Choroid plexus epithelial cell (primary cell): ENCODE measurements at regions not wholly inside any gene's neighbourhood (a gene's known extent, or its start where the extent isn't known, plus 50 kb on each side); places are given as distances from the start of the nearest gene placed in this dataset.

Experiments
- DNase-seq: peaks from one replicate; pipeline ENCODE4 v3.0.0-alpha.2; 2010; ENCODE audit warnings: low read depth
- H3K4me3 ChIP-seq: 2 replicates; pipeline ENCODE4 v1.5.1; 2011; ENCODE audit warnings: low read depth, mild to moderate bottlenecking, control low read depth, low read length, moderate library complexity
- CTCF ChIP-seq: conservative IDR thresholded peaks from 2 replicates; pipeline ENCODE4 v1.5.1; 2011; ENCODE audit warnings: low read depth, mild to moderate bottlenecking, control low read depth, inconsistent platforms, low read length, moderate library complexity

DNA sequence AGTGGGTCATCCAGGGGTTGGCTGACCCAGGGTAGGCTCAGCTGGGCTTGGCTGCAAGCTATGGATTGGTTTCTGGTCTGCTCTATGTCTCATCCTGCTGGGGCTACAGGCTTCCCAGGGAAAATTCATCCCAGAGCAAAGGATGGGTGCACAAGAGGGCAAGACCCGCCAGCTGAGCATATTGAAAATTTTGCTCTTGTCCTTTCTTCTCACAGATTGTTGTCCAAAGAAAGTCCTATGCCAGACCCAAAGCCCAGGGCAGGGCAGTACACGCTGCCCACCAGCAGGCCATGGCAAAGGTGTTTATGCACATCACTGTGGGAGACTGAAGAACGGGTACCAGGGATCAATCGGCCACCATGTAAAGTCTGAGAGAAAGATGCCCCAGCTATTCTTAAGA, 95.3 kb upstream of the PARP11 start:
- no peak for DNase-seq
- H3K4me3 ChIP-seq, result no peak overlapping the region
- no peak for TF ChIP-seq CTCF

- no peak overlapping the region for H3K4me3 ChIP-seq
Observed at GRCh38 chr12:3967556-3968160, 94.5 kb upstream of the PARP11 start.

DNA sequence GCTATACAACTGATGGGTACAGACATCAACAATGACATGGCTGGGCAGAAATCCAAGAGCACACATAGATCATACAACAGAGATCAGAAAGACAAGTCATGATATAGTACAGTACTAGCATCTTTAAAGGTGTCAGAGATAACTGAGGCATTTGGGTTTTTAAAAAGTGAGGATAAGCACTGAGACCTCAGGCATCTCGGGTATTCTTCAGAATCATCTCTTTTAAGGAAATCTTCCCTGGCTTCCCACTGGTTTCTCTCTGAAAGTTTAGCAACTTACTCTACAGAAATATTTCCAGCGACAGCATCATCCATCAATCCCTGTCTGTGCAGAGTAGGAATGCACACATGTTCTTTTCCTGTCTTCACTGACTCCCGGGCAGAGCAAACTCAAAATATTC, 93.2 kb upstream of the PARP11 start:
- H3K4me3 ChIP-seq, result no peak overlapping the region
- DNase-seq, result no peak
- no peak for TF ChIP-seq CTCF

More at GRCh38 chr12:3967556-3968160, 94.5 kb upstream of the PARP11 start:
- no peak for DNase-seq
- TF ChIP-seq CTCF, result no peak

- no peak for DNase-seq
- TF ChIP-seq CTCF, result no peak
- no peak overlapping the region for H3K4me3 ChIP-seq
Observed at GRCh38 chr12:3965046-3965445, 91.8 kb upstream of the PARP11 start.

DNA sequence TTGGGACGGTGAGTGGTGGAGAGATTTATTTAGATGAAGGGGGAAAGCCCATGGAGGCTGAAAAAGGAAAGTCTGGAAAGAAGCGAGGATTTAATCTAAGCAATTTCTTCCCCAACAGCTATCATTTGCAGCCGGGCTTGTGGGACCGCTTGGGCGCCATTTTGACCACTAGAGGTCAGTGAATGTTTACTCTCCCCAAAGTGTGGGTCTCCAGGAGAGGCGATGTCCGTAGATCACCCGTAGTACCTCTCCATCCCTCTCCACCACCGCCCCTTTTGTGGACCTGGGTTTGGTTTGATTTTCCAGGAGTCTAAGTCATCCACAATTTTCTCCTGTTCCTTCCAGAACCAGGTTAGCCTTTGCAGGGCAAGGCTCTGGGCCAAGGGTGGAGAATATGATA, 91.2 kb upstream of the PARP11 start:
- TF ChIP-seq CTCF, result no peak
- H3K4me3 ChIP-seq, result no peak overlapping the region
- no peak for DNase-seq

DNA sequence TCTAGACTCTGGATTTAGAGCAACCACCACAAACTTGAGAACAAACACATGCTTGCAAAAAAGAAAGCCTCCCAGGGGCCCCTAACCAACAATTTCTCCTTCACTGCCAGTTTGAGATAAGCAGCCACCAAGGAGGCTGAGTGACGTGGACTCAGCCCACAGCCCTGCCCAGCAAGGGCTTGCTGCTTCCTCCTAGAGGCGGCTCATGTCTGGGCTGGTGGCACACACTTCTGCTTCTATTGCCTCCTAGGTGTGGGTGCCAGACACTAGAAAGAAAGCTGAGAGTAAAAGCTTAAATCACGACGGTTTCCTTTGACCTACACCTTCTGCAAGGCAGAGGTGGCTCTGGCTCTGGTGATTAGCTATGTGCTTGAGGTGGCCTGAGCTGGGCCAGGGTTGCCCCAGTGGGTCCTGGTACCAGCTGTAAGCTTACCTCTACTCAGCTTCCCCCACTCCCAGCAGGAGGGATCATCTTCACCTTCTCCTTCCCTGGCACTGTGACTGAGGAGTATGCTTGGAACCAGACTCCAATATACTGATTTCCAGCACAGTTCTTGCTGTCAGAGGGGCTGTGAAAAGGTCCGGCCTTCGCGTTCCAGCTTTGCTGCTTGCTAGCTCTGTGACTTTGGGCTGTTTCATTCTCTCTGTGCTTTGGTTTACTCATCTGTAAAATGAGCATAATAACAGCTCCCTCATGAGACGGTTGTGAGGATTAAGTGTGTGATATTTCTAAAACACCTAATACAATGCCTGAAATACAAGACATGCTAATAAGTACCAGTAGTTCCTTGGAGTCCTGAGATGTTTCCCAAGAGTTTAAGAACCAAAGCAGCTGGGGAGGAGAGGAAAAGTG, 89.7 kb upstream of the PARP11 start:
- no peak overlapping the region for H3K4me3 ChIP-seq
- no peak for DNase-seq
- no peak for TF ChIP-seq CTCF

DNA sequence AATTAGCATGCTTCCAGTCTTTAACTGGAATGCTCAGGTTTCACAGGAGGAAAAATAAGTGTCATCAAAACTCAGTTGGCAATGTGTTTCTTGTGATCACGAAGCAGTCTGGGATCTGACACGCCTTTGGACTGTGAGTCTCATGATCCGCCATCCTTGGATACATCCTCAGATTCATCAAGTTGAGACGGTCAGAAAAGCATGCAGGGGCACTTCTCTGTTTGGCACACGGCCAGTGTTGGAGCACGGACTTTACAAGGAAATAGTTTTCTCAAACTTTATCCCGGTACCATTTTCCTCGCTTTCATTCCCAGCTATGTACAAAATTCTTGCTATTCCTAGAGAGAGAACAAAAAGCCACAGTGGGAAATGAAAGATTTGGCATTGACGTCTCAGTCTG, 88.4 kb upstream of the PARP11 start:
- H3K4me3 ChIP-seq, result no peak overlapping the region
- DNase-seq, result no peak
- TF ChIP-seq CTCF, result no peak
